Ishikawa (cell line): ENCODE measurements at regions not wholly inside any gene's neighbourhood (a gene's known extent, or its start where the extent isn't known, plus 50 kb on each side); places are given as distances from the start of the nearest gene placed in this dataset.

Source experiments
- CEBPB ChIP-seq: IDR thresholded peaks from 2 replicates; pipeline ENCODE4 v1.6.1; 2012
- CREB1 ChIP-seq: IDR thresholded peaks from 2 replicates; pipeline ENCODE4 v1.6.1; 2012; ENCODE audit warnings: low read depth
- EGR1 ChIP-seq: IDR thresholded peaks from 2 replicates; pipeline ENCODE4 v1.6.1; 2012
- EP300 ChIP-seq: IDR thresholded peaks from 2 replicates; pipeline ENCODE4 v1.6.1; 2012; ENCODE audit warnings: borderline replicate concordance
- FOXM1 ChIP-seq: IDR thresholded peaks from 2 replicates; pipeline ENCODE4 v1.6.1; 2012; ENCODE audit warnings: low read depth, borderline replicate concordance
- NFIC ChIP-seq: IDR thresholded peaks from 2 replicates; pipeline ENCODE4 v1.6.1; 2012
- RAD21 ChIP-seq: IDR thresholded peaks from 2 replicates; pipeline ENCODE4 v1.6.1; 2012; ENCODE audit warnings: low read depth
- TAF1 ChIP-seq: IDR thresholded peaks from 2 replicates; pipeline ENCODE4 v1.6.1; 2012; ENCODE audit warnings: low read depth, mild to moderate bottlenecking
- TCF12 ChIP-seq: IDR thresholded peaks from 2 replicates; pipeline ENCODE4 v1.6.1; 2012; ENCODE audit warnings: low read depth
- TEAD4 ChIP-seq: IDR thresholded peaks from 2 replicates; pipeline ENCODE4 v1.6.1; 2012
- YY1 ChIP-seq: IDR thresholded peaks from 2 replicates; pipeline ENCODE4 v1.6.1; 2012; ENCODE audit warnings: low read depth
- ZBTB7A ChIP-seq: IDR thresholded peaks from 2 replicates; pipeline ENCODE4 v1.6.1; 2012; ENCODE audit warnings: low read depth
- TF ChIP-seq, protein P1 (sequence below): IDR thresholded peaks from 2 replicates; pipeline ENCODE4 v1.6.1; 2012
- TF ChIP-seq, protein P2 (sequence below): IDR thresholded peaks from 2 replicates; pipeline ENCODE4 v1.6.1; 2012; ENCODE audit warnings: low read depth, mild to moderate bottlenecking
- TF ChIP-seq, protein P3 (sequence below): IDR thresholded peaks from 2 replicates; pipeline ENCODE4 v1.6.1; 2012

DNA sequence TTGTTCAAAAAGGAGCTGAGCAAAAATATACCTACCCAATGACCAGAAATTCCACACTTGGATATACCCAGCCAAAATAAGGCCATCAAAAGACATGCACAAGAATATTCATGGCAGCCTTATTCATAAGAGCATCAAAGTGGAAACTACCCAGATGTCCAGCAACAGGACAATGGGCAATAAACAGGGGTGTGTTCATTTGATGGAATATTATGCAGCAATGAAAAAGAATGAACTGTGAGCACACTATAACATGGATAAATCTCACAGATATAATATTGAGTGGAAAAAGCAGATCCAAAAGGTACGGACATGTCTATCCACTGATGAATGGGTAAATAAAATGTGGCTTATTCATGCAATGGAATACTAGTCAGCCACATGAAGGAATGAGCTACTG lies 209.2 kb upstream of the LHX5 start:
- TF ChIP-seq YY1 (no peak), EP300 (no peak), ZBTB7A (no peak), EGR1 (no peak), TEAD4 (no peak), FOXM1 (no peak)
- TF ChIP-seq, protein P1, sequence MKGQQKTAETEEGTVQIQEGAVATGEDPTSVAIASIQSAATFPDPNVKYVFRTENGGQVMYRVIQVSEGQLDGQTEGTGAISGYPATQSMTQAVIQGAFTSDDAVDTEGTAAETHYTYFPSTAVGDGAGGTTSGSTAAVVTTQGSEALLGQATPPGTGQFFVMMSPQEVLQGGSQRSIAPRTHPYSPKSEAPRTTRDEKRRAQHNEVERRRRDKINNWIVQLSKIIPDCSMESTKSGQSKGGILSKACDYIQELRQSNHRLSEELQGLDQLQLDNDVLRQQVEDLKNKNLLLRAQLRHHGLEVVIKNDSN, result no peak

DNA sequence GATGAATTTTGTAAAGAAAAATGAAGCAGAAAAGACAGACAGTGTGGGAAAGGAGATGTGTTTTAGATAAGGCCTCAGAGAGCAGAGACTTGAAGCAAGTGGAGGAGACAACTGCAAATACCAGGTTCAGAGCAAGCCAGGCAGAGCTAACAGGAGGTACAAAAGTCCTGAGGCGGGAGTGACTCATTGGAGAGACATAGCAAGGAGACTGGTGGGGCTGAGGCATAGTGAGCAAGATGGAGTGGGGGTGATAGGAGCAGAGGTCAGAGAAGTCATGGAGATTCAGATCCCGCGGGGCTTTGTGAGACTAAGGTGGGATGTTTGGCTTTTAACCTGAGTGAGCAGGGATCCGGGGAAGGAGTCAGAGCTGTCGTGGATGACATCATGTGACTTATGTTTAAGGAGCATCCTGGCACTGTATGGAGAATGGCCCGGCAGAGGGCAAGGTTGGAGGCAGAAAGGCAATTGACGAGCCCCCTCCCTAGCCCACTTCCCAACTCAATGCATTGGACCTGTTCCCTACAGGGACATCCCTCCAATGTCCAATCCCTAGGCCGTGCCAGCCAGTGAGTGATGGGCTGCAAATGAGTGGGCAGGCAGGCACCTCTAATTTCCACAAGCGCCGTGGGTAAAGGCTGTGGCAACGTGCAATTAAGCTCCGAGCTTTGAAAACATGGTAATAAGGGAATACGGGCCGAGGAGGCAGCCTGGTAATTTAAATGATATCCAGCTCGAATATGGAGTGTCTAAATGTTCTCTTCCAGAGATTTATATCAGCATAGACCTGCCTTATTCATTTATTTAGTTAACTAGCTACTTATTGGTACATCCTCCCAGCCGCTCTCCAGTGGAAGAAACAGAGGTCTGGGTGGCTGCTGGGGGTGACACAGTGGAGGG lies 206.8 kb upstream of the LHX5 start:
- TF ChIP-seq EP300, result no peak
- TF ChIP-seq FOXM1, result no peak
- TF ChIP-seq TCF12, result no peak
- TF ChIP-seq, protein P2, sequence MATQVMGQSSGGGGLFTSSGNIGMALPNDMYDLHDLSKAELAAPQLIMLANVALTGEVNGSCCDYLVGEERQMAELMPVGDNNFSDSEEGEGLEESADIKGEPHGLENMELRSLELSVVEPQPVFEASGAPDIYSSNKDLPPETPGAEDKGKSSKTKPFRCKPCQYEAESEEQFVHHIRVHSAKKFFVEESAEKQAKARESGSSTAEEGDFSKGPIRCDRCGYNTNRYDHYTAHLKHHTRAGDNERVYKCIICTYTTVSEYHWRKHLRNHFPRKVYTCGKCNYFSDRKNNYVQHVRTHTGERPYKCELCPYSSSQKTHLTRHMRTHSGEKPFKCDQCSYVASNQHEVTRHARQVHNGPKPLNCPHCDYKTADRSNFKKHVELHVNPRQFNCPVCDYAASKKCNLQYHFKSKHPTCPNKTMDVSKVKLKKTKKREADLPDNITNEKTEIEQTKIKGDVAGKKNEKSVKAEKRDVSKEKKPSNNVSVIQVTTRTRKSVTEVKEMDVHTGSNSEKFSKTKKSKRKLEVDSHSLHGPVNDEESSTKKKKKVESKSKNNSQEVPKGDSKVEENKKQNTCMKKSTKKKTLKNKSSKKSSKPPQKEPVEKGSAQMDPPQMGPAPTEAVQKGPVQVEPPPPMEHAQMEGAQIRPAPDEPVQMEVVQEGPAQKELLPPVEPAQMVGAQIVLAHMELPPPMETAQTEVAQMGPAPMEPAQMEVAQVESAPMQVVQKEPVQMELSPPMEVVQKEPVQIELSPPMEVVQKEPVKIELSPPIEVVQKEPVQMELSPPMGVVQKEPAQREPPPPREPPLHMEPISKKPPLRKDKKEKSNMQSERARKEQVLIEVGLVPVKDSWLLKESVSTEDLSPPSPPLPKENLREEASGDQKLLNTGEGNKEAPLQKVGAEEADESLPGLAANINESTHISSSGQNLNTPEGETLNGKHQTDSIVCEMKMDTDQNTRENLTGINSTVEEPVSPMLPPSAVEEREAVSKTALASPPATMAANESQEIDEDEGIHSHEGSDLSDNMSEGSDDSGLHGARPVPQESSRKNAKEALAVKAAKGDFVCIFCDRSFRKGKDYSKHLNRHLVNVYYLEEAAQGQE, result no peak
- no peak for TF ChIP-seq RAD21
- TF ChIP-seq, protein P3, sequence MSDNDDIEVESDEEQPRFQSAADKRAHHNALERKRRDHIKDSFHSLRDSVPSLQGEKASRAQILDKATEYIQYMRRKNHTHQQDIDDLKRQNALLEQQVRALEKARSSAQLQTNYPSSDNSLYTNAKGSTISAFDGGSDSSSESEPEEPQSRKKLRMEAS, result no peak
- no peak for TF ChIP-seq YY1

DNA sequence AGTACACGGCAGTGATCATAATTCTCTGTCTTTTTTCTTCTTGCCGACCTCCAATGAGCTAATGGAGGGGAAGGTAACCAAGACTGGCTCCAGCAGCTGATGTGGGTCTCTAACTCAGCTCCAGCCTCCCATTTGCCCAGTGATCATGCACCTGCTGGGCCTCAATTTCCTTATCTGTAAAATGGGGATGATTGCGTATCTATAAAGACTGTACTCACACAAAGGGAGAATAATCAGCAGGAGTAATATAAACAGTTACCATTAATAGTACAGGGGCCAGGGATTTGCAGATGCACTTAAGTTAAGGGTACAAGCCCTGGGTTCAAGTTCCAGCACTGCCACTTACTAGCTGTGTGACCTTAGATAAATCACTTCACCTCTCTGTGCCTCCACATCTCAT lies 204.9 kb upstream of the LHX5 start:
- no peak for TF ChIP-seq CREB1
- TF ChIP-seq NFIC, result no peak
- TF ChIP-seq, protein P3, result no peak
- no peak for TF ChIP-seq FOXM1

DNA sequence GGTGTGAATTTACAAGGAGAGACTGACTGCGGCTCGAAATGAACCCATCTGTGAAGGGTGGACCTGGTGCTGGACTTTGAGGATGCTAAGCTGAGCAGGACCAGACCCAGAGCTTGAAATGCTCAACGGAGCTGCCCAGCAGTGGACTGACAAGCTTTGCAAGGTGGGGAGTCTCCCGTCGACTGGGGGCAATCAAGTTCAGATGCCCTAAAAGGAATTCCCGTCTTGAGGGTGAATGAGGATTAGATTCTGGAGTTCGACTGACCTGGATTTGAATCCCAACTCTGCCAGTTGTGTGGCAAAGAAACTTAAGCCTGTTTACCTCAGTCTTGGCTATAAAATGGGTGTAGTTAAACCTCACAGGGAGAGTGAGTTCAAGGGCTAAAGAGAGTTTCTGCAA lies 204.4 kb upstream of the LHX5 start:
- TF ChIP-seq CEBPB (no peak), NFIC (no peak), YY1 (no peak), RAD21 (no peak), TEAD4 (no peak), CREB1 (no peak), ZBTB7A (no peak), TAF1 (no peak), EP300 (no peak), FOXM1 (no peak), EGR1 (no peak), TCF12 (no peak)
- TF ChIP-seq, protein P1, result no peak
- TF ChIP-seq, protein P2, result no peak
- TF ChIP-seq, protein P3, result no peak

DNA sequence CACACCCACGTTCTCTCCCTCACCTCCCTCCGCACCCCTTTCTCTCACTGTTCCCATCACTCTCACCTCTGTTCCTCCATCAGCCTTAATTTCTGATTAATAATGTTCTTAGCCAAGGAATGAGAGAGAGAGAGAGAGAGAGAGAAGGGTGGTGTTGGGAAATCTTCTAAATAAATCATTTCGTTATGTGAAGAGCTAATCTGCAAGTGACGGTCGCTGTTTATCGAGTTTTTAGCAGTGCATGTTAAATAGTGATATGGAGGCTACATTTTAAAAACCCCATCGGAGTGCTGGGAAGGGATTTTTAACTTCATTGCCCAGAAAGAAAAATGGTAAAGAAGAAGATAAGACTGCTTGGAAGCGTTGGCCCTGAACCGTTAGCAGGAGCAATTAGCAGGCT lies 203.3 kb upstream of the LHX5 start:
- TF ChIP-seq TAF1 (no peak), TCF12 (no peak), FOXM1 (no peak), TEAD4 (no peak), YY1 (no peak), CREB1 (no peak), CEBPB (no peak), EP300 (no peak), EGR1 (no peak), RAD21 (no peak), ZBTB7A (no peak), NFIC (no peak)
- TF ChIP-seq, protein P1, result no peak
- TF ChIP-seq, protein P3, result no peak
- TF ChIP-seq, protein P2, result no peak
